ENCODE measurements at regions not wholly inside any gene's neighbourhood (a gene's known extent, or its start where the extent isn't known, plus 50 kb on each side); places are given as distances from the start of the nearest gene placed in this dataset.
A peak's percentile ranks its signal among the peaks of the same experiment; 100 is the strongest.
"Not testable (repeated sequence)": the region's sequence is repeated elsewhere in the genome, so short reads cannot be mapped to it uniquely, and the experiment has no call there.

DNA sequence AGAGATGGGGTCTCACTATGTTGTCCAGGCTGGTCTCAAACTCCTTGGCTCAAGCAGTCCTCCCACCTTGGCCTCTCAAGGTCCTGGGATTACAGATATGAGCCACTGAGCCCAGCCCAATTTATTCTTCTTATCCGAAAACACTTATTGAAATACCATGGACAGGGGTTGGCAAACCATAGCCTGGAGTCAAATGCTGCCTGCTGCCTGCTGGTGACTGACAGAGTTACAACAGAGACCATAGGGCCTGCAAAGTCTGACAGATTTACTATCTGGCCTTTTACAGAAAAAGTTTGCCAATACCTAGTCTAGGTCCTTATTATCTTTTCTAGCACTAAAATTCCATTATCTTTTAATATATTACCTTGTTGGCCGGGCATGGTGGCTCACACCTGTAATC lies 87.1 kb upstream of the ZNF281 start:
- in situ Hi-C loops (cut with HindIII; ENCODE audit: low pct_unique_long_range_greater_than_20kb, low sequenced_read_pairs): no loop called here
- no peak for DNase-seq (ENCODE audit: low read depth, low spot score)

GRCh38 chr1:200495901-200496300 lies 86.1 kb upstream of the ZNF281 start:
- in situ Hi-C loops (cut with HindIII; ENCODE audit: low pct_unique_long_range_greater_than_20kb, low sequenced_read_pairs): no loop called here
- DNase-seq (ENCODE audit: low read depth, low spot score): no peak

- DNase-seq (ENCODE audit: low read depth, low spot score): no peak
- in situ Hi-C loops (cut with HindIII; ENCODE audit: low pct_unique_long_range_greater_than_20kb, low sequenced_read_pairs): no loop called here
These were observed 83.5 kb upstream of the ZNF281 start for GRCh38 chr1:200493344-200493743.

GRCh38 chr1:200491103-200491502 lies 81.3 kb upstream of the ZNF281 start:
- in situ Hi-C loops (cut with HindIII; ENCODE audit: low pct_unique_long_range_greater_than_20kb, low sequenced_read_pairs): no loop called here
- DNase-seq (ENCODE audit: low read depth, low spot score): no peak

- no peak for DNase-seq (ENCODE audit: low read depth, low spot score)
- in situ Hi-C loops (cut with HindIII; ENCODE audit: low pct_unique_long_range_greater_than_20kb, low sequenced_read_pairs): no loop called here
These were observed 80.3 kb upstream of the ZNF281 start for GRCh38 chr1:200490183-200490582.

- in situ Hi-C loops (cut with HindIII; ENCODE audit: low pct_unique_long_range_greater_than_20kb, low sequenced_read_pairs): no loop called here
These were observed 78.7 kb upstream of the ZNF281 start for GRCh38 chr1:200488375-200489165.

DNA sequence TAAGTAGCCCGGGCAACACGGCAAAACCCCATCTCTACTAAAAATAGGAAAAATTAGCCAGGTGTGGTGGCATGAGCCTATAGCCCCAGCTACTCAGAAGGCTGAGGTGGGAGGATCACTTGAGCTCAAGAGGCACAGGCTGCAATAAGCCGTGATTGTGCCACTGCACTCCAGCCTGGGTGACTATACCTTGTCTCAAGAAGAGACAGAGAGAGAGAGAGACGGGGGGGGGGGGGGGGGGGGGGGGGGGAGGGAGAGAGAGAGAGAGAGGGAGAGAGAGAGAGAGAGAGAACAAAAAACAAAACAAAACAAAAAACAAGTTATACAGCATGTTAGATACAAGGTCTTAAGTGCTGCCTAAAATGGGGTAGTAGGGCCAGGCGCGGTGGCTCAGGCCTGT lies 77.8 kb upstream of the ZNF281 start:
- in situ Hi-C loops (cut with HindIII; ENCODE audit: low pct_unique_long_range_greater_than_20kb, low sequenced_read_pairs): no loop called here
- DNase-seq (ENCODE audit: low read depth, low spot score): no peak

More at GRCh38 chr1:200488375-200489165, 78.7 kb upstream of the ZNF281 start:
- peak; percentile 81 for DNase-seq (ENCODE audit: low read depth, low spot score)

DNA sequence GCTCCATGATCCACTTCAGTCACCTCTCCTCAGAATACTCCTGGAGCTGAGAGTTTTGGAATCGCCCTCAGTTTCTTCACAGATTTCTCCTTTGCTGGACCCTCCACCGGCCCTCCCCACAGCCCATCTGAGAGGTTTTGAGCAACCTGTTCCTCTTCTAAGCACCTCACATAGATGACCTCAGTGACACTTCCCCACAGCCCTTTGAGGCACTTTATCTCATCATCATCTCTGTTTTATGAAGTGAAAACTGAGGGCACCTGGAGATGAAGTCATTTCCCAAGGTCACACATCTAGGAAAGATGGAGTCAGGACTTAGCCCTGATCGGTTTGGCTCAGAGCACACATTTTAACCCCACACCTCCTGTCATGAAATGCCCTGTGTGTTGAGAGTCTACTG lies 76.8 kb upstream of the ZNF281 start:
- in situ Hi-C loops (cut with HindIII; ENCODE audit: low pct_unique_long_range_greater_than_20kb, low sequenced_read_pairs): no loop called here
- DNase-seq (ENCODE audit: low read depth, low spot score): no peak

DNA sequence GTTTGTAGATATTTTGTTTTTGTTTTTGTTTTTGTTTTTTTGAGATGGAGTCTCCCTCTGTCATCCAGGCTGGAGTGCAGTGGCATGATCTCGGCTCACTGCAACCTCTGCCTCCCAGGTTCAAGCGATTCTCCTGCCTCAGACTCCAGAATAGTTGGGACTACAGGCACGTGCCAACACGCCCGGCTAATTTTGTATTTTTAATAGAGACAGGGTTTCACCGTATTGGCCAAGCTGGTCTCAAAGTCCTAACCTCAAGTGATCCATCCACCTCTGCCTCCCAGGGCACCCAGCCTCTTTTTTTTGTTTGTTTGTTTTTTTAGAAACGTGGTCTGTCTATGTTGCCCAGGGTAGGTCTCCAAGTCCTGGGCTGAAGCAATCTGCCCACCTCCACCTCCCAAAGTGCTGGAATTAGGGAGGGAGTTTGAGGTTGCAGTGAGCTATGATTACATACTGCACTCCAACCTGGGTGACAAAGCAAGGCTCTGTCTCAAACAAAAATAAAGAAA lies 74.7 kb upstream of the ZNF281 start:
- DNase-seq (ENCODE audit: low read depth, low spot score); in situ Hi-C loops (cut with HindIII; ENCODE audit: low pct_unique_long_range_greater_than_20kb, low sequenced_read_pairs): not testable (repeated sequence)

- DNase-seq (ENCODE audit: low read depth, low spot score): peak; percentile 63
- in situ Hi-C loops (cut with HindIII; ENCODE audit: low pct_unique_long_range_greater_than_20kb, low sequenced_read_pairs): no loop called here
These were observed 73.8 kb upstream of the ZNF281 start for GRCh38 chr1:200483491-200484143.

DNA sequence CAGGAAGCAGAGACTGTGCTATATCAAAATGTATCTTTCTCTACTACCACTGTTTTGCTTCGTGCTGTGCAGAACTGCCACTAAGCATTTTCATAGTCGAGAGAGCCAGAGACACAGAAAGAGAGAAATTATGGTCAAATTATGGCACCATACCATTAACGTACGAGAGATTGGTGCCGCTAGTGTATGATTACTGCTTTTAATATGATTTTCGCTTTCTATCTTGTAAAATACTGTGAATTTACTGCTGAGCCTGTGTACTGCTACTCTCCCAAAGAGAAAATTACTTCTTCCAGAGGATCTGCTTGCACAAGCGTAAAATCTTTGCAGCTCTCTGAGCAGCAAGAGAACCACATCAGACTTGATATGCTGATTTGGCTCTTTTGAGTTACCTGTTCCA lies 71.1 kb upstream of the ZNF281 start:
- no peak for DNase-seq (ENCODE audit: low read depth, low spot score)
- in situ Hi-C loops (cut with HindIII; ENCODE audit: low pct_unique_long_range_greater_than_20kb, low sequenced_read_pairs): no loop called here

GRCh38 chr1:200479816-200480215 lies 70.0 kb upstream of the ZNF281 start:
- no peak for DNase-seq (ENCODE audit: low read depth, low spot score)
- in situ Hi-C loops (cut with HindIII; ENCODE audit: low pct_unique_long_range_greater_than_20kb, low sequenced_read_pairs): no loop called here

DNA sequence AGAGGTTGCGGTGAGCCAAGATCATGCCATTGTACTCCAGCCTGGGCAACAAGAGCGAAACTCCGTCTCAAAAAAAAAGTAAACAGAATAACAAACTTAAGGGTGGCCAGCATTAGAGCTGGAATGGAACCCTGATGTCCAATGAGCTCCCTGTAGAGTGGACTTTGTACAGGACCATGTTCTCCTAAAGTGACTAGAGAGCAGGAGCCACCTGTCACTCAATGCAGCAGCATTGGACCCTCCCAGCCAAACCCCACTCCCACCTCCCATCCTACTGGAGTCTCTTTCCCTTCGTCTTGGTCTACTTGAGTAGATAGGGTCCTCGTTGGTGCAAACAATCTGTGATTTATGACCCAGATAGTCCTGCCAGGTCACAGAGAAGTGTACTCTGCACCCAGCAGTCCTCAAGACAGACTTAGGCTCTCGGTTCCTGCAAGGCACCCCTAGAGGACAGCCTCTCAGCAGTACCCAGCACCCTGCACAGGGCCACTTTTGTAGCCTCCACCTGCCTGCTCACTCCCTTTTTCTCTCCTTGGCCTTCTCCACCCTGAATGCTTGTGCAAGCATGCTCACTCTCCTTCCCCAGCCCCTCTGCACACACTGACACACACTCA lies 69.2 kb upstream of the ZNF281 start:
- in situ Hi-C loops (cut with HindIII; ENCODE audit: low pct_unique_long_range_greater_than_20kb, low sequenced_read_pairs): no loop called here
- DNase-seq (ENCODE audit: low read depth, low spot score): no peak

DNA sequence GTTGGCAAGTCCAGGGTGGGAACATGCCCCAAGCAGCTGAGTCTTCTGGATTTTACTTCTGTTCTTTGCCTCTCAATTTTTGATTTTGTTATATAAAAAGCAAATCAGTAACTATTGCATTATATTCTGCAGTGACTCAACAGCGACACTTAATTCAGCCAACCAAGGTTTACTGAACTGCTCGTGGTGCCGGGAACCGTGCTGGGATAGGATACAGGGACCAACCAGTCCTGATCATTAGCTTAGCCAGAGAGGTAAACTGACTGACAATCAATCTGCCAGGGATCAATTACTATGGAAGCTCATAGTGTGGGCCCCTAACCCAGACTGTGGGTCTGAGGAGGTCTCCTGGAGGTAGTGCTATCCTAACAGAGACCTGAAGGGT lies 68.4 kb upstream of the ZNF281 start:
- in situ Hi-C loops (cut with HindIII; ENCODE audit: low pct_unique_long_range_greater_than_20kb, low sequenced_read_pairs): no loop called here
- DNase-seq (ENCODE audit: low read depth, low spot score): no peak

DNA sequence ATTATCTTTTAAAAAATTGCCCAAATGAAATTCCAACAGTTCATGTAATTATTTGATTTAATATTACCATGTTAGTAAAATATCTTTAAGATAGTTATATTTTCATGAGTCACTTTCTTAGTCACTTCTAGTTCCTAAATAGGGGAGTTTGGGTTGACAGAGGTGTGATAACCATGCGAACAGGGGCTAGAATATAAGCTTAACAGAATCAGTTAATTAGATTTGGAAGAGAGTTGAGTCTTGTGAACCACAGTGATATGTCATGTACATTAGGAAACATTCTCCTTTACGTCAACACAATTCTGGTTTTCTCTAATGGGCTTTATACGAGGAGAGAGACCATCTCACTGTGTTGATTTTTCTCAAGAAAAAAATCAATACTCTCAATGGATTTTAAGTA lies 64.8 kb upstream of the ZNF281 start:
- no peak for DNase-seq (ENCODE audit: low read depth, low spot score)
- in situ Hi-C loops (cut with HindIII; ENCODE audit: low pct_unique_long_range_greater_than_20kb, low sequenced_read_pairs): no loop called here

- DNase-seq (ENCODE audit: low read depth, low spot score): no peak
These were observed 64.0 kb upstream of the ZNF281 start for GRCh38 chr1:200473698-200474371.

DNA sequence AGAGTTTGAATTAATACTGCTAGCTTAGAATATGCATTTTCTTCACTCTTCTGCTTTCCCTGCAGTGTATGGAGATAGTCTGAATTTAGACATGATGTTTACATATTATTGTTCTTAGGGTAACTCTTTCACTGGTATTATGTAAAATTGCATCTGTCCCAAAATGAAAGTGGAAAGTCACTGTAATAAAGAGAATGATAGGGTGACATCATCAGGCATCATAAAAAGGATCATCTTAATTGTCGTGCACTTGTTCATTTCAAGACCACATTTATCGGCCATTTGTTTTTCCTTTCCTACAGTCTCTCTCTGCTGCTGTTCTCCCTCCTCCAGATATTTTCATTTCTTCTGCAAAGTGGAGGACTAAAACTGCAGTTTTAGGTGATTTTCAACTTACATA lies 61.9 kb upstream of the ZNF281 start:
- DNase-seq (ENCODE audit: low read depth, low spot score): no peak
- in situ Hi-C loops (cut with HindIII; ENCODE audit: low pct_unique_long_range_greater_than_20kb, low sequenced_read_pairs): no loop called here

More at GRCh38 chr1:200473698-200474371, 64.0 kb upstream of the ZNF281 start:
- in situ Hi-C loops (cut with HindIII; ENCODE audit: low pct_unique_long_range_greater_than_20kb, low sequenced_read_pairs): no loop called here

Measured in SK-MEL-5 (cell line).